Activated CD8-positive, alpha-beta T cell treated with anti-CD3 and anti-CD28 coated beads, Interleukin-2, amount 10 ng/mL, durations not matched to agents 7 days and 5 days (primary cell): ENCODE measurements at regions not wholly inside any gene's neighbourhood (a gene's known extent, or its start where the extent isn't known, plus 50 kb on each side); places are given as distances from the start of the nearest gene placed in this dataset.

Experiments used
- ATAC-seq: fragments of 150-1000 bp; cut with Tn5 transposase; one replicate; pipeline ENCODE4 v1.10.0; 2021; ENCODE audit warnings: moderate library complexity
- CTCF ChIA-PET: fragments of 350-600 bp; sonication (Branson Sonifier 250); formaldehyde crosslinking; loops from one replicate; lab custom pipeline; 2021; ENCODE audit warnings: antibody characterized with exemption; lab: Charles Lee
- POLR2A ChIA-PET: fragments of 350-600 bp; sonication (Branson Sonifier 250); formaldehyde crosslinking; loops from one replicate; lab custom pipeline; 2021; ENCODE audit warnings: antibody characterized with exemption; lab: Charles Lee
- DNase-seq: peaks from one replicate; pipeline ENCODE4 v3.0.0-alpha.2; 2020
- H3K27ac Mint-ChIP-seq: one replicate; pipeline ENCODE4 v1.8.0; 2021; ENCODE audit warnings: mild to moderate bottlenecking, mixed read lengths
- H3K27me3 Mint-ChIP-seq: one replicate; pipeline ENCODE4 v1.8.0; 2021; ENCODE audit warnings: low read depth, mixed read lengths
- H3K36me3 Mint-ChIP-seq: one replicate; pipeline ENCODE4 v1.8.0; 2021; ENCODE audit warnings: low read depth, mixed read lengths
- H3K4me1 Mint-ChIP-seq: one replicate; pipeline ENCODE4 v1.8.0; 2021; ENCODE audit warnings: low read depth, mixed read lengths
- H3K4me3 Mint-ChIP-seq: one replicate; pipeline ENCODE4 v1.8.0; 2021; ENCODE audit warnings: mild to moderate bottlenecking, mixed read lengths
- H3K9me3 Mint-ChIP-seq: one replicate; pipeline ENCODE4 v1.8.0; 2022; ENCODE audit warnings: mixed read lengths; ENCODE audit not compliant: insufficient read depth

DNA sequence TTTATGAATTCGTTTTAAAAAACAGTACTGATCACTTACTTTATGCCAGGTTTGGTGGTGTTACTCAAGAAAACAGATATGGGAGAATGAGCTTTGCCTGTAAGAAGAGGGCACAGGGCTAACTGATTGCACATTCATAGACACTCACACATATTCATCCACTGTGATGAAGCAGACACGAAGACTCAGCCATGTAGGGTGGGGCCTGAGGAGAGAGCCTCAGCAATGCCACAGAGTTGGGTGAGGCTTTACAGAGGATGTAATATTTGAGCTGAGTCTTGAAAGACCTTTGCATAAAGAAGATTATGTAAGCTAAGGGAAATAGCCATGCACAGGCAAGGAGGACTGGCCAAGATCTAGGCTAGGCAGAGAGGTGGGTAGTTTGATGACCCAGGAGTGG lies 472.8 kb downstream of the PSAT1 start:
- ATAC-seq (no peak), DNase-seq (no peak)
- Mint-ChIP-seq H3K9me3 (no peaks in the 10 kb centered on the region), H3K4me1 (no peaks in the 10 kb centered on the region), H3K27me3 (no peaks in the 10 kb centered on the region), H3K36me3 (no peaks in the 10 kb centered on the region), H3K4me3 (no peak overlapping the region), H3K27ac (no peak overlapping the region)
- POLR2A ChIA-PET = no interaction called here
- CTCF ChIA-PET = no interaction called here

DNA sequence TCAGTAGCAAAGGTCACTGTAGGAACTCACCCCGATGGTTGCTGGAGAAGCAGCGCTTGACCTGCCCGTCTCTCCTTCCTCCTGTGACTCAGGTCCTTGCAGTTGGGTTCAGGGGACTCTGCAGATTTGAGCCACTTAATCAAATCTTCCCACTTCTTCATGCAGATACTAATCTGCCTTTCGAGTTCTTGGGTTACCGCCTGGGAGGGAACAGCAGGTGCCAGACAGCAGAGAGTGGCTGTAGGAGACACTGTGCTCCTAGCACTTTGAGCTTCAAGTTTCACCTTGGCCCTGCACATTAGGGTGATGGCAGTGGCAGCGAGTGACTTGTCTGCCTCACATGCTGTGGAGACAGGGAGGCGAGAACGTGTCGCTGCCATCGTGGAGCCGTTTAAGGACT lies 478.3 kb downstream of the PSAT1 start:
- no peaks in the 10 kb centered on the region for H3K27me3 Mint-ChIP-seq
- ChIA-PET CTCF (no interaction called here), POLR2A (no interaction called here)
- no peak overlapping the region for H3K27ac Mint-ChIP-seq
- DNase-seq (no peak), ATAC-seq (no peak)
- no peaks in the 10 kb centered on the region for H3K4me1 Mint-ChIP-seq
- no peak overlapping the region for H3K4me3 Mint-ChIP-seq
- H3K9me3 Mint-ChIP-seq = no peaks in the 10 kb centered on the region
- H3K36me3 Mint-ChIP-seq = no peaks in the 10 kb centered on the region

DNA sequence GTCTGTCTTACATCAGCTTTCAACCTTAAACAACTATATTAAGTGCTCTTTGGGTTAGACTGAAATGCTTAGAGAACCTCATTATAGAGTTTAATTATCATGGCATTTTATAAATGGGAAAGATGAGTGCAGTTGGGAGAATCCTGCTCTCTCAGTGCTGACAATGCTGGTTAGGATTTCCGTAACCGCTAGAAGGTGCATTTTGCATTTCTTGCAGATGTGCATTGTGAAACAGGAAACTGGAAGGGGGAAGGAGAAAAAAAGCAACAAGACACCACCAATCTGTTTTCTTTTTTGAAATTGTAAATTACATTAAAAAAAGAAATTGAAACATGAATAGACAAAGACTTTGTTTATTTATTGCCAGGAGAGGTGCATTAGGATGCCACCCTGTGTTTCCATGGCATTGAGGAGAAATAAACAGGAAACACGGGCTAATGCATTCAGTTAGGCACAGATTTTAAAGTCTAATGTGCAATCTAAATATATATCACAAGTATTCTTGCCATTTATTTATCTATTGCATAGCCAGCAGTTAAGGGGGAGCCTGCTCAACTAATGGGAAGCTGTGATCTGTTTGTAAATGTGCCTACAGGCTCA lies 478.9 kb downstream of the PSAT1 start:
- Mint-ChIP-seq H3K4me3 (no peak overlapping the region), H3K27me3 (no peaks in the 10 kb centered on the region), H3K4me1 (no peaks in the 10 kb centered on the region), H3K9me3 (no peaks in the 10 kb centered on the region), H3K27ac (no peak overlapping the region), H3K36me3 (no peaks in the 10 kb centered on the region)
- DNase-seq (no peak), ATAC-seq (no peak)
- CTCF ChIA-PET = no interaction called here
- POLR2A ChIA-PET = no interaction called here

DNA sequence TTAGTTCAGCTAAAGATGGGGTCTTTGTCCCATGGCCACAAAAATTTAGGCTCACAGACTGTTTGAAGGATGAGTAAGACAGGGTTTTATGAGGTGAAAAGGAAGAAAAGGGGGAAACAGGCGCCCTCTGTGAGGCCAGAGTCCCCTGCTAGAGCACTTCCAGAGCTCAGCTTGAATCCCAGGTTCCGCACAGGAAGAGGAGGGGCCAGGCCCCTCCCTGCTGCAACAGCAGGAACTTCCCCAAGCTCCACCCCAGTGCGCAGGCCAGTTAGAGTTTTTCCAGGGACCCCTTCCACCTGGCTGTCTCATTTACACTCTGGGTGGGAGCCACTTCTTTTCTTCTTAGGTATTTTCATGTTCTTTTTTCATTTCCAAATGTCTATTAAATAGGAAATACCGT lies 480.8 kb downstream of the PSAT1 start:
- DNase-seq (no peak), ATAC-seq (no peak)
- ChIA-PET CTCF (no interaction called here), POLR2A (no interaction called here)
- no peak overlapping the region for H3K4me3 Mint-ChIP-seq
- H3K27ac Mint-ChIP-seq = no peak overlapping the region
- H3K36me3 Mint-ChIP-seq = no peaks in the 10 kb centered on the region
- H3K27me3 Mint-ChIP-seq = no peaks in the 10 kb centered on the region
- no peaks in the 10 kb centered on the region for H3K9me3 Mint-ChIP-seq
- H3K4me1 Mint-ChIP-seq = no peaks in the 10 kb centered on the region

DNA sequence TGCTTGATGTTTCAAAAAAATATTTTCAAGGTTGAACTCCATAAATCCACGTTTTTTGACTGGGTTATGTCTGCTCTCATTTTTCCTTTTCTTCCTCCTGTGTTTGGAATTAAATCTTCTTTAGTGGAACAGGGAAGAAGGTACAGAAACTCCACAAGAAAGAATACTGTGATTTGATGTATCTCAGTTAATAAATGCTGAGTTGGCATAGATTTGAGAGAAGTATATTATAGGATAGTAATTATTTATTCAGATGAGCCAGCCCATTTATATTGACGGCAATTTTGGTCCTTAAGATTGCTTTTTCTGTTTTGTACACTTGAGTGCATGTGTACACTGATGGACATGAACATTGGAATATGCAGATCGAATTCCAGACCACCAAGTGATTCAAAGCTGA lies 481.4 kb downstream of the PSAT1 start:
- Mint-ChIP-seq H3K4me3 (no peak overlapping the region), H3K27ac (no peak overlapping the region), H3K4me1 (no peaks in the 10 kb centered on the region), H3K9me3 (no peaks in the 10 kb centered on the region), H3K36me3 (no peaks in the 10 kb centered on the region), H3K27me3 (no peaks in the 10 kb centered on the region)
- no peak for DNase-seq
- CTCF ChIA-PET = interaction anchor here (1.1 kb wide), 1 partner anchor 176 kb away, joined by 3 read pairs; no protein-coding TSS in a partner anchor
- no peak for ATAC-seq
- POLR2A ChIA-PET = no interaction called here

DNA sequence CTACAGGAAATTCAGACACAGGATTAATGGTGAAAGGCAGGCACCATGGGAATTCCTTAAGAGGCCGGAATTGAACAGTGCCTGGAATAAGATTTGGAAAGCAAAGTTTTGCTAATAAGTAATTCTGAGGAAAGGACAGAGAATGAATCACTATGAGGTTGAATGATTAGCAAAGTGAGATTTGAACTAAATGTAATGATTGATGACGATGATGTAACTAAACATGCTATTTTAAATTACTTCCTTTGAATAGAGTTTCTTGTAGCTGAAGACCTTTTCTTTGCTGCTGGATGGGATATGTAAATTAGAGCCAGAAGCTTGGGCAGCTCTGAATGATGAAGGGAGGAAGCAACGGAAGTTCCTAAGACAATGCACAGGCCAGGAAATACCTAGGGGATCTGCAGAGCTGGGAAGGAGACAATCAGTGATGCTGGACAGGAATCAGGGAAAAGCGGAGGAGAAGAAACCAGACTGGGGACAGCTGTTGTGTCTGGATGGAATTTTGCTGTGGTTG lies 482.0 kb downstream of the PSAT1 start:
- Mint-ChIP-seq H3K36me3 (no peaks in the 10 kb centered on the region), H3K27me3 (no peaks in the 10 kb centered on the region), H3K27ac (no peak overlapping the region), H3K9me3 (no peaks in the 10 kb centered on the region), H3K4me1 (no peaks in the 10 kb centered on the region), H3K4me3 (no peak overlapping the region)
- DNase-seq = no peak
- ATAC-seq = no peak
- CTCF ChIA-PET = interaction anchor here (1.1 kb wide), 1 partner anchor 176 kb away, joined by 3 read pairs; no protein-coding TSS in a partner anchor
- POLR2A ChIA-PET = no interaction called here

DNA sequence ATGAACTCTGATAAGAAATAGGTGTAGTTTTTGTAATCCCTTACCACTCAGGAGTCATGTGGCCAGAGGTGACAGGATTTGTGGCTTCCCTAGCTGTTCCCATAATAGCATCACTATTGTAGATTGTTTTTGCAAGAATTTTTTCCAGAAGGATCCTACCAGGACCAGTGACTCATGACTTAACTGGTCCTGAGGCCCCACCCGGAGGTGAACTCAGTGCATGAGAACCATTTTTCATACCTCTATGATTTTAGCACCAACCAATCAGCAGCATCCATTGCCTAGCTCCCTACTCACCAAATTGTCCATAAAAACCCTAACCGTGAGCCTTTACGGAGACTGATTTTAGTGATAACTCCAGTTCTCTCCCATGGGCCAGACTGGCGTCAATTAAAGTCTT lies 484.8 kb downstream of the PSAT1 start:
- H3K36me3 Mint-ChIP-seq = no peaks in the 10 kb centered on the region
- H3K4me3 Mint-ChIP-seq = no peak overlapping the region
- ATAC-seq = no peak
- H3K27me3 Mint-ChIP-seq = no peaks in the 10 kb centered on the region
- CTCF ChIA-PET = no interaction called here
- H3K27ac Mint-ChIP-seq = no peak overlapping the region
- POLR2A ChIA-PET = interaction anchor here (0.8 kb wide), 1 partner anchor 59 kb away, joined by 3 read pairs; no protein-coding TSS in a partner anchor
- no peaks in the 10 kb centered on the region for H3K9me3 Mint-ChIP-seq
- no peaks in the 10 kb centered on the region for H3K4me1 Mint-ChIP-seq
- DNase-seq = no peak

DNA sequence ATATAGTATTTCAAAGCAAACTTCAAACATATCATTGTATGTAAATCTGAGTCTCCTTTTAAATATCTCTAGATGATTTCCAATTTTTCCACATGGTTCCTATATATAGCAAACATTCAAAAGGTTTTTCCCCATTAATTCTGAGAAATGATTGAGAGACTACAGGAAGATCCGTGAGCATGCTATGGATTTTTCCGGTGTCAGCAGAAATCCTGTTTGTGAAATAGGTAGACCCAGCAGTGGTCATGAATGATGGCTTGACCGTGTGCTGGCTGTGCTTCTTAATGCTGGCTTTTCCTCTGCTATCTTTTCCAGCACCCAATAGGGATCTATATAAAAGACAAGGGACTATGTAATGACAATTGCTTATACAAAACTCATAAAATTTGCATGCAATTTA lies 485.3 kb downstream of the PSAT1 start:
- ATAC-seq = no peak
- ChIA-PET CTCF (no interaction called here), POLR2A (no interaction called here)
- no peaks in the 10 kb centered on the region for H3K27me3 Mint-ChIP-seq
- H3K4me1 Mint-ChIP-seq = no peaks in the 10 kb centered on the region
- no peaks in the 10 kb centered on the region for H3K36me3 Mint-ChIP-seq
- no peaks in the 10 kb centered on the region for H3K9me3 Mint-ChIP-seq
- H3K27ac Mint-ChIP-seq = no peak overlapping the region
- no peak for DNase-seq
- no peak overlapping the region for H3K4me3 Mint-ChIP-seq

DNA sequence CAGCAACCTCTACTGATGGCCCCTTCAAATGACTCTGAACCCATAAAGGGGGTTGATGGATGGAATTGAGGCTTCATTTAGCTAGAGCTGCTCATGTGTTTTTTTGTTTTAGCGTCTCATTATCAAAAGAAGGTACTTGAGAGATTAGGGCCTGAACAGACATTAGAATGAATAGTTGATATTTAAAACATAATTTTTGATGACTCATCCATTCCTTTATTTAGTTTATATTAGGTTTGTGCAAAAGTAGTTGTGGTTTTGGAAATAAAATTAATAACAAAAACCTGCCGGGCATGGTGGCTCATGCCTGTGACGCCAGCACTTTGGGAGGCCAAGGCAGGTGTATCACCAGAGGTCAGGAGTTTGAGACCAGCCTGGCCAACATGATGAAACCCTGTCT lies 485.9 kb downstream of the PSAT1 start:
- POLR2A ChIA-PET = no interaction called here
- ATAC-seq (no peak), DNase-seq (no peak)
- Mint-ChIP-seq H3K9me3 (no peaks in the 10 kb centered on the region), H3K36me3 (no peaks in the 10 kb centered on the region), H3K27me3 (no peaks in the 10 kb centered on the region), H3K4me3 (no peak overlapping the region), H3K27ac (no peak overlapping the region), H3K4me1 (no peaks in the 10 kb centered on the region)
- CTCF ChIA-PET = no interaction called here

DNA sequence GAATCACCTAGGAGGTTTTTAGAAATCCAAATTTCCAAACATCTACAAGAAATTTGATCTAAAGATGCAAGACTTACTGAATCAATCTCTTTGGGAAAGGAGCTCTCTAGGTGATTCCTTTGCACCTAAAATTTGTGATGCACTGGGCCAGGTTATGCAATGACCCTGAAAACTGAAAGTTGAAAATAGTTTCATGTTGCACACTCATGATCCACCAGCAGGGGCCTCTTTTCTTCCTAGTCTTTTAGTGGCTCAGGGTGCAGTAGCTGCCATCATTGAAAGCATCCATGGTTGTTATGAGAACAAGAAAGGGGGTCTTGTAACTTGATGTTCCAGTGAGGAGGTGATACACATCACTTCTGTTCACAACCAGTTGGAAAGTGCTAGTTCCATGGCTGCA lies 486.8 kb downstream of the PSAT1 start:
- Mint-ChIP-seq H3K27me3 (no peaks in the 10 kb centered on the region), H3K9me3 (no peaks in the 10 kb centered on the region), H3K4me1 (no peaks in the 10 kb centered on the region), H3K4me3 (no peak overlapping the region), H3K36me3 (no peaks in the 10 kb centered on the region), H3K27ac (no peak overlapping the region)
- ChIA-PET POLR2A (no interaction called here), CTCF (no interaction called here)
- ATAC-seq (no peak), DNase-seq (no peak)

DNA sequence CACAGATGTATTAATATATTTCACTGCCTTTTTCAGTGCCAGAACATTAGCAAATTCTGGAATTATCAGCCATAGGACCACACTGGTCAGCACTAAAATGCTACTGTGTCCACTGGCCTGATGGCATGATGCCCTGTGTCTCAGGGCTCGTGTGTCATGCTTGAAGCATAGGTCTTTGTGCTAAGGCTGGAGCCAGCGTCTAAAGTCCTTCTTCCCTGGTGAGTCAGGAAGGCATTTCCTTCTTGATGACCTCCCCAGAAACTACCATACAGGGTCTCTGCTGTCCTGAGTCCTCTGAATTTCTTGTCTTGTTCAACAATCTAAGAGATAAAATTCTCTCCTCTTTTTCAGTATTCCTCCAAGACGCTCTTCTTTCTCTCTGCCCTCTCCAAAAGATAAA lies 489.9 kb downstream of the PSAT1 start:
- no peak overlapping the region for H3K4me3 Mint-ChIP-seq
- DNase-seq (no peak), ATAC-seq (no peak)
- no peaks in the 10 kb centered on the region for H3K4me1 Mint-ChIP-seq
- ChIA-PET CTCF (no interaction called here), POLR2A (no interaction called here)
- no peaks in the 10 kb centered on the region for H3K36me3 Mint-ChIP-seq
- no peaks in the 10 kb centered on the region for H3K27me3 Mint-ChIP-seq
- no peaks in the 10 kb centered on the region for H3K9me3 Mint-ChIP-seq
- no peak overlapping the region for H3K27ac Mint-ChIP-seq

DNA sequence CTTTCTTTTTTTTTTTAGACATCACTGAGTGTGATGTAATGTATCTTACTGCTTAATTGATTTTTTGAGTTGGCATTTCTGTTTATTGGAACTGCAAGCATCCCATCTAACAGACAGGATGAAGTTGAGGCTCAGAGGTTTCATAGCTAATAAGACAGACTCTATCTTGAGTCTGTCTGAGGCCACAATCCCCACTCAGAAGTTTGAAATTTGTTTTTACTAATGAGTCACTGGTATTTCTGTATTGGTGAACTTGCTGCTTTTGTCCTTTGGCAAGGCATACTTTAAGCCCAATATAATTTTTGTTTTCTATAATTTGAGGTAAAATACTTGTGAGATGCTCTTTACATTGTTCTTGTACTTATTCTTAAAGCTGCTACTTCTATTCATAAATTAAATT lies 491.2 kb downstream of the PSAT1 start:
- Mint-ChIP-seq H3K36me3 (no peaks in the 10 kb centered on the region), H3K4me3 (no peak overlapping the region), H3K9me3 (no peaks in the 10 kb centered on the region), H3K27me3 (no peaks in the 10 kb centered on the region), H3K4me1 (no peaks in the 10 kb centered on the region), H3K27ac (no peak overlapping the region)
- POLR2A ChIA-PET = no interaction called here
- no peak for ATAC-seq
- no peak for DNase-seq
- CTCF ChIA-PET = no interaction called here

DNA sequence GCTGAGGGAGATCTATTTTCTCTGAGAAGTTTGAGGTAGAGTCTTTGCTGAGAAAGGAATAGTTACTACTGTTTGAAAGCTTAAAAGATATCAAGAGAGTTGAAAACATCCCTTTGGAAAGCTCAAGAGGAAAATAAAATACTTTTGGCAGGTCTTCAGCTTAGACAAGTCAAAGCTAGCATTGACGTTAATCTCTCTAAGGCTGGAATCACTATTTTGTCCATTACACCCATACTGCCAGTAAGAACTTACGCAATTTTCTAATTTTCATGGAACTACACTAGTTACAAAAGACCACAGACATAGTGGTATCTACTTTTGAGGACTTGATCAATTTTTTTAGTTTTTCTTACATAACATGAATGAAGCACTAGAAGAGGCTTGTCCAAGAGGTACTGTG lies 494.9 kb downstream of the PSAT1 start:
- Mint-ChIP-seq H3K27ac (no peak overlapping the region), H3K9me3 (no peaks in the 10 kb centered on the region), H3K27me3 (no peaks in the 10 kb centered on the region), H3K36me3 (no peaks in the 10 kb centered on the region), H3K4me1 (no peaks in the 10 kb centered on the region), H3K4me3 (no peak overlapping the region)
- DNase-seq (no peak), ATAC-seq (no peak)
- ChIA-PET POLR2A (no interaction called here), CTCF (no interaction called here)
